ENCODE measurements at regions not wholly inside any gene's neighbourhood (a gene's known extent, or its start where the extent isn't known, plus 50 kb on each side); places are given as distances from the start of the nearest gene placed in this dataset.
A peak's percentile ranks its signal among the peaks of the same experiment; 100 is the strongest.

DNA sequence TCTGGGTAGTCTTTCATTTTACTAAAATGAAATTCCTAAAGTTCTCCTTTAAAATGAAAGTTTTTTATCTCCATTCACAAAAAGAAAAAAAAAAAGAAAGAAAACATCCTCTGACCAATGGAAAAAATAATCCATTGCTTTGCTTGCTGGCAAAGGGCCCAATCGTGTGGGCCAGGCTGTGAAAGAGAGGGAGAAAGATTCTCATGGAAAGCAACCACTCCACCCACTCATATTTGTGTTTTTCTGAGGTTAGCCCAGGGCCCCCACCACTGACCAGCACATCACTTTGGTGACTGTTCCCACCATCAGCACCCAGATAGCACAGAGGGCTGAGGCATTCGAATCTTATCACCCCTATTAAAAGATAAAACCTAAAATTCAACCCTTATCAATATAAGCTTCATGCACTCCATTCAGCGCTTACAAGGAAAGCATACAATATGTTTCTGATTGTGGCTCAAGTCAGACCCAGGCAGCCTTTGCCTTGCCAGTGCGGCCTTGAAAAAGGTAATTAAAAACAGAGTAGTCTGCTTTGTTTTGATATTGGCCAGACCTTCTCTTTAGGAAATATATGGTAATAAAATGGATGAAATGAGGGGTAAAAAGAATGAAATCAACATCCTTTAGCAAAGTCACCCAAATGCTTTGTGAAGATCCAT is 192.8 kb downstream of the ETS1 start:
- TF ChIP-seq ZNF8 (CRISPR knock-in tag; IDR thresholded peaks at IDR 0.05): no peak
- TF ChIP-seq, protein P1, sequence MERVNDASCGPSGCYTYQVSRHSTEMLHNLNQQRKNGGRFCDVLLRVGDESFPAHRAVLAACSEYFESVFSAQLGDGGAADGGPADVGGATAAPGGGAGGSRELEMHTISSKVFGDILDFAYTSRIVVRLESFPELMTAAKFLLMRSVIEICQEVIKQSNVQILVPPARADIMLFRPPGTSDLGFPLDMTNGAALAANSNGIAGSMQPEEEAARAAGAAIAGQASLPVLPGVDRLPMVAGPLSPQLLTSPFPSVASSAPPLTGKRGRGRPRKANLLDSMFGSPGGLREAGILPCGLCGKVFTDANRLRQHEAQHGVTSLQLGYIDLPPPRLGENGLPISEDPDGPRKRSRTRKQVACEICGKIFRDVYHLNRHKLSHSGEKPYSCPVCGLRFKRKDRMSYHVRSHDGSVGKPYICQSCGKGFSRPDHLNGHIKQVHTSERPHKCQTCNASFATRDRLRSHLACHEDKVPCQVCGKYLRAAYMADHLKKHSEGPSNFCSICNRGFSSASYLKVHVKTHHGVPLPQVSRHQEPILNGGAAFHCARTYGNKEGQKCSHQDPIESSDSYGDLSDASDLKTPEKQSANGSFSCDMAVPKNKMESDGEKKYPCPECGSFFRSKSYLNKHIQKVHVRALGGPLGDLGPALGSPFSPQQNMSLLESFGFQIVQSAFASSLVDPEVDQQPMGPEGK (CRISPR knock-in tag; IDR thresholded peaks at IDR 0.05; ENCODE audit: borderline replicate concordance): no peak
- no peak for TF ChIP-seq OSR1 (CRISPR knock-in tag; IDR thresholded peaks at IDR 0.05)
- TF ChIP-seq ARNTL (CRISPR knock-in tag; IDR thresholded peaks at IDR 0.05; ENCODE audit: borderline replicate concordance, low read depth): no peak
- TF ChIP-seq PPARA (CRISPR knock-in tag; IDR thresholded peaks at IDR 0.05; ENCODE audit: borderline replicate concordance): no peak
- peak; percentile 32; the same call in 1 of the 2 replicates for TF ChIP-seq GLIS3 (CRISPR knock-in tag; IDR thresholded peaks at IDR 0.05)
- TF ChIP-seq, protein P2, sequence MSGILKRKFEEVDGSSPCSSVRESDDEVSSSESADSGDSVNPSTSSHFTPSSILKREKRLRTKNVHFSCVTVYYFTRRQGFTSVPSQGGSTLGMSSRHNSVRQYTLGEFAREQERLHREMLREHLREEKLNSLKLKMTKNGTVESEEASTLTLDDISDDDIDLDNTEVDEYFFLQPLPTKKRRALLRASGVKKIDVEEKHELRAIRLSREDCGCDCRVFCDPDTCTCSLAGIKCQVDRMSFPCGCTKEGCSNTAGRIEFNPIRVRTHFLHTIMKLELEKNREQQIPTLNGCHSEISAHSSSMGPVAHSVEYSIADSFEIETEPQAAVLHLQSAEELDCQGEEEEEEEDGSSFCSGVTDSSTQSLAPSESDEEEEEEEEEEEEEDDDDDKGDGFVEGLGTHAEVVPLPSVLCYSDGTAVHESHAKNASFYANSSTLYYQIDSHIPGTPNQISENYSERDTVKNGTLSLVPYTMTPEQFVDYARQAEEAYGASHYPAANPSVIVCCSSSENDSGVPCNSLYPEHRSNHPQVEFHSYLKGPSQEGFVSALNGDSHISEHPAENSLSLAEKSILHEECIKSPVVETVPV (CRISPR knock-in tag; IDR thresholded peaks at IDR 0.05): peak; percentile 52; the same call in 1 of the 2 replicates
- TF ChIP-seq, protein P3, sequence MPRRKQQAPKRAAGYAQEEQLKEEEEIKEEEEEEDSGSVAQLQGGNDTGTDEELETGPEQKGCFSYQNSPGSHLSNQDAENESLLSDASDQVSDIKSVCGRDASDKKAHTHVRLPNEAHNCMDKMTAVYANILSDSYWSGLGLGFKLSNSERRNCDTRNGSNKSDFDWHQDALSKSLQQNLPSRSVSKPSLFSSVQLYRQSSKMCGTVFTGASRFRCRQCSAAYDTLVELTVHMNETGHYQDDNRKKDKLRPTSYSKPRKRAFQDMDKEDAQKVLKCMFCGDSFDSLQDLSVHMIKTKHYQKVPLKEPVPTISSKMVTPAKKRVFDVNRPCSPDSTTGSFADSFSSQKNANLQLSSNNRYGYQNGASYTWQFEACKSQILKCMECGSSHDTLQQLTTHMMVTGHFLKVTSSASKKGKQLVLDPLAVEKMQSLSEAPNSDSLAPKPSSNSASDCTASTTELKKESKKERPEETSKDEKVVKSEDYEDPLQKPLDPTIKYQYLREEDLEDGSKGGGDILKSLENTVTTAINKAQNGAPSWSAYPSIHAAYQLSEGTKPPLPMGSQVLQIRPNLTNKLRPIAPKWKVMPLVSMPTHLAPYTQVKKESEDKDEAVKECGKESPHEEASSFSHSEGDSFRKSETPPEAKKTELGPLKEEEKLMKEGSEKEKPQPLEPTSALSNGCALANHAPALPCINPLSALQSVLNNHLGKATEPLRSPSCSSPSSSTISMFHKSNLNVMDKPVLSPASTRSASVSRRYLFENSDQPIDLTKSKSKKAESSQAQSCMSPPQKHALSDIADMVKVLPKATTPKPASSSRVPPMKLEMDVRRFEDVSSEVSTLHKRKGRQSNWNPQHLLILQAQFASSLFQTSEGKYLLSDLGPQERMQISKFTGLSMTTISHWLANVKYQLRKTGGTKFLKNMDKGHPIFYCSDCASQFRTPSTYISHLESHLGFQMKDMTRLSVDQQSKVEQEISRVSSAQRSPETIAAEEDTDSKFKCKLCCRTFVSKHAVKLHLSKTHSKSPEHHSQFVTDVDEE (CRISPR knock-in tag; IDR thresholded peaks at IDR 0.05): peak; percentile 79; the same call in 1 of the 2 replicates
- TF ChIP-seq, protein P4, sequence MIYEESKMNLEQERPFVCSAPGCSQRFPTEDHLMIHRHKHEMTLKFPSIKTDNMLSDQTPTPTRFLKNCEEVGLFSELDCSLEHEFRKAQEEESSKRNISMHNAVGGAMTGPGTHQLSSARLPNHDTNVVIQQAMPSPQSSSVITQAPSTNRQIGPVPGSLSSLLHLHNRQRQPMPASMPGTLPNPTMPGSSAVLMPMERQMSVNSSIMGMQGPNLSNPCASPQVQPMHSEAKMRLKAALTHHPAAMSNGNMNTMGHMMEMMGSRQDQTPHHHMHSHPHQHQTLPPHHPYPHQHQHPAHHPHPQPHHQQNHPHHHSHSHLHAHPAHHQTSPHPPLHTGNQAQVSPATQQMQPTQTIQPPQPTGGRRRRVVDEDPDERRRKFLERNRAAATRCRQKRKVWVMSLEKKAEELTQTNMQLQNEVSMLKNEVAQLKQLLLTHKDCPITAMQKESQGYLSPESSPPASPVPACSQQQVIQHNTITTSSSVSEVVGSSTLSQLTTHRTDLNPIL (CRISPR knock-in tag; IDR thresholded peaks at IDR 0.05; ENCODE audit: low read depth): no peak
- no peak for TF ChIP-seq ZNF70 (CRISPR knock-in tag; IDR thresholded peaks at IDR 0.05)
- TF ChIP-seq TOX (CRISPR knock-in tag; IDR thresholded peaks at IDR 0.05; ENCODE audit: borderline replicate concordance): no peak
- no peak for TF ChIP-seq ZC3H10 (CRISPR knock-in tag; IDR thresholded peaks at IDR 0.05)
- TF ChIP-seq BACH2 (CRISPR knock-in tag; IDR thresholded peaks at IDR 0.05; ENCODE audit: borderline replicate concordance): no peak
